Hepatocyte (in vitro differentiated cells): ENCODE measurements at regions not wholly inside any gene's neighbourhood (a gene's known extent, or its start where the extent isn't known, plus 50 kb on each side); places are given as distances from the start of the nearest gene placed in this dataset.

Experiments
- DNase-seq: peaks from one replicate; pipeline ENCODE4 v3.0.0-alpha.2; 2016; ENCODE audit warnings: low spot score
- H2AFZ ChIP-seq: fragments of 200-600 bp; sonication (generic); 2 replicates; pipeline ENCODE4 v1.6.0; 2016; ENCODE audit warnings: antibody characterized with exemption, mild to moderate bottlenecking
- H3K27ac ChIP-seq: fragments of 200-600 bp; sonication (generic); 2 replicates; pipeline ENCODE4 v1.5.1; 2016; ENCODE audit warnings: mild to moderate bottlenecking
- H3K27me3 ChIP-seq: fragments of 200-600 bp; sonication (generic); 2 replicates; pipeline ENCODE4 v1.6.1; 2016
- H3K36me3 ChIP-seq: fragments of 200-600 bp; sonication (generic); replicated peaks from 2 replicates; pipeline ENCODE4 v1.5.1; 2016; ENCODE audit warnings: low read depth; ENCODE audit not compliant: insufficient read depth
- H3K4me1 ChIP-seq: fragments of 200-600 bp; sonication (generic); 2 replicates; pipeline ENCODE4 v1.5.1; 2016; ENCODE audit warnings: mild to moderate bottlenecking, moderate library complexity; ENCODE audit not compliant: insufficient read depth
- H3K4me2 ChIP-seq: fragments of 200-600 bp; sonication (generic); 2 replicates; pipeline ENCODE4 v1.6.0; 2016
- H3K4me3 ChIP-seq: fragments of 200-600 bp; sonication (generic); 2 replicates; pipeline ENCODE4 v1.5.1; 2016; ENCODE audit warnings: mild to moderate bottlenecking
- H3K79me2 ChIP-seq: fragments of 200-600 bp; sonication (generic); 2 replicates; pipeline ENCODE4 v1.6.0; 2017; ENCODE audit warnings: mild to moderate bottlenecking
- H3K9me2 ChIP-seq: fragments of 200-600 bp; sonication (generic); replicated peaks from 2 replicates; pipeline ENCODE4 v1.6.0; 2017; ENCODE audit warnings: mild to moderate bottlenecking; ENCODE audit not compliant: insufficient read depth
- H3K9me3 ChIP-seq: fragments of 200-600 bp; sonication (generic); 2 replicates; pipeline ENCODE4 v1.5.1; 2016; ENCODE audit warnings: low read depth, mild to moderate bottlenecking
- H4K20me1 ChIP-seq: fragments of 200-600 bp; sonication (generic); 2 replicates; pipeline ENCODE4 v1.6.0; 2016; ENCODE audit warnings: mild to moderate bottlenecking; ENCODE audit not compliant: insufficient read depth, poor library complexity, severe bottlenecking
- CTCF ChIP-seq: fragments of 200-600 bp; sonication (generic); IDR thresholded peaks from 2 replicates; pipeline ENCODE4 v1.5.1; 2016; ENCODE audit warnings: antibody characterized with exemption, mild to moderate bottlenecking; ENCODE audit not compliant: poor library complexity
- EZH2 ChIP-seq: fragments of 200-600 bp; sonication (generic); IDR thresholded peaks from 2 replicates; pipeline ENCODE4 v1.6.1; 2016; ENCODE audit warnings: antibody characterized with exemption, mild to moderate bottlenecking, borderline replicate concordance
- EZH2phosphoT487 ChIP-seq: fragments of 200-600 bp; sonication (generic); IDR thresholded peaks from one replicate; pipeline ENCODE4 v1.6.1; 2018; ENCODE audit warnings: antibody characterized with exemption, mild to moderate bottlenecking, low read depth, moderate library complexity; ENCODE audit not compliant: unreplicated experiment, severe bottlenecking
- WGBS: methylation state at CpG from one replicate; pipeline ENCODE4 v1.1.6; 2016; ENCODE audit warnings: low lambda C conversion rate; ENCODE audit errors: missing lambda C conversion rate; 5-methylcytosine and 5-hydroxymethylcytosine counted together

GRCh38 chr2:144102386-144102785 lies 417.5 kb downstream of the ZEB2 start:
- no peaks in the 10 kb centered on the region for H4K20me1 ChIP-seq
- no peak overlapping the region for H3K27ac ChIP-seq
- no peak for TF ChIP-seq EZH2phosphoT487
- no peak for TF ChIP-seq EZH2
- TF ChIP-seq CTCF: no peak
- no peak overlapping the region for H3K4me2 ChIP-seq
- H3K36me3 ChIP-seq: no peaks in the 10 kb centered on the region
- no peak for DNase-seq
- H2AFZ ChIP-seq: no peak overlapping the region
- peaks cover 4% of the 10 kb centered on the region for H3K4me1 ChIP-seq
- no peaks in the 10 kb centered on the region for H3K9me3 ChIP-seq
- no peaks in the 10 kb centered on the region for H3K9me2 ChIP-seq
- no peaks in the 10 kb centered on the region for H3K27me3 ChIP-seq
- H3K79me2 ChIP-seq: no peaks in the 10 kb centered on the region
- no peak overlapping the region for H3K4me3 ChIP-seq
- 72% methylated on average over 2 of the region's 2 CpGs for WGBS

- Histone ChIP-seq H3K27ac (no peak overlapping the region), H3K4me2 (no peak overlapping the region), H3K36me3 (no peaks in the 10 kb centered on the region), H3K9me2 (no peaks in the 10 kb centered on the region), H4K20me1 (no peaks in the 10 kb centered on the region), H3K4me3 (no peak overlapping the region), H3K27me3 (no peaks in the 10 kb centered on the region), H3K79me2 (no peaks in the 10 kb centered on the region), H2AFZ (no peak overlapping the region), H3K9me3 (no peaks in the 10 kb centered on the region), H3K4me1 (peaks cover 10% of the 10 kb centered on the region)
- TF ChIP-seq EZH2: no peak
- 73% methylated on average over 6 of the region's 6 CpGs for WGBS
- peak; percentile 28 for DNase-seq
These were observed 420.0 kb downstream of the ZEB2 start for GRCh38 chr2:144099780-144100377.

GRCh38 chr2:144099340-144099739 lies 420.6 kb downstream of the ZEB2 start:
- no peak overlapping the region for H3K4me2 ChIP-seq
- H3K27ac ChIP-seq: no peak overlapping the region
- 92% methylated on average over 4 of the region's 4 CpGs for WGBS
- H3K27me3 ChIP-seq: no peaks in the 10 kb centered on the region
- H3K4me1 ChIP-seq: peaks cover 10% of the 10 kb centered on the region
- no peaks in the 10 kb centered on the region for H3K9me3 ChIP-seq
- H3K36me3 ChIP-seq: no peaks in the 10 kb centered on the region
- H3K4me3 ChIP-seq: no peak overlapping the region
- TF ChIP-seq EZH2phosphoT487: no peak
- no peak for TF ChIP-seq CTCF
- TF ChIP-seq EZH2: no peak
- H3K79me2 ChIP-seq: no peaks in the 10 kb centered on the region
- no peaks in the 10 kb centered on the region for H3K9me2 ChIP-seq
- H2AFZ ChIP-seq: no peak overlapping the region
- no peak for DNase-seq
- H4K20me1 ChIP-seq: no peaks in the 10 kb centered on the region

DNA sequence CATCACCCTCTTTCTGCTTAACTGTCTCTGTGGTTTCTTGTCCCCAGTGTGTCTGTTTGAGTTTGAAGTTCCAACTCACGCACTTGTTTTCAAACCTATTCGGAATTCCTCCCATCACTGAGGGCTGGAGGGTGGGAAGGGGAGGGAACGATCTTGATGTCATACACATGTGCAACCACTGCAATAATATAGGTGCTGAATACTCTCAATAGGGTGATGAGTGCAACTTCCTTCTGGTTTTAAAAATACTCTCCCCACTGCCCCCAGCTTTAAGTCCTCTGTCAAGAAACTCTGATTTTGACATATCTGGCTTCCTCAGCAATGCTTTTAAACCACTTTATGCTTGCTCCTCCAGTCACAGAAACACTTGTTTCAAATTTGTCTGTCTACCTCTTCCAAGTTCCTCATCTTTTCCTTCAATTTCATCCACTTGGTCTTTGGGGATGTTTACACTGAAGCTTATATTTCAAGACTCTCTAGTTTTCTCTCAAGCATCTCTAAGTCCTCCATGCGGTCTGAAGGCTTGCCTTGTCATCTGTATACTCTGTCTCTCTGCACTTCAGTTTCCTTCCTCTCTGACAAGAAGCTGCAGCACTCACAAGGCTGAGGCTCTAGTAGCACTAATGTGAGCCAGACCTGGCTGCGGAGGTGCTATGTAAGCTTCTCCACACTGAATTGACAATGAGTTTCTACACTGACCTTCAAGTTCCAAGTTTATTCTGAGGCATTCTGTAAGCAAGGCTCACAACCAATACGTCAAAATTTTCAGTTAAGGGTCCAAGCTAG lies 422.3 kb downstream of the ZEB2 start:
- 73% methylated on average over 6 of the region's 6 CpGs for whole genome bisulfite sequencing
- H2AFZ ChIP-seq: no peak overlapping the region
- DNase-seq: no peak

More for the DNA sequence above, 422.3 kb downstream of the ZEB2 start:
- Histone ChIP-seq H3K4me2 (no peak overlapping the region), H3K4me1 (peaks cover 10% of the 10 kb centered on the region), H3K36me3 (no peaks in the 10 kb centered on the region), H3K9me3 (no peaks in the 10 kb centered on the region), H3K9me2 (no peaks in the 10 kb centered on the region), H4K20me1 (no peaks in the 10 kb centered on the region), H3K4me3 (no peak overlapping the region), H3K27me3 (no peaks in the 10 kb centered on the region), H3K79me2 (no peaks in the 10 kb centered on the region), H3K27ac (no peak overlapping the region)
- TF ChIP-seq CTCF (no peak), EZH2 (no peak), EZH2phosphoT487 (no peak)
